ENCODE measurements at regions not wholly inside any gene's neighbourhood (a gene's known extent, or its start where the extent isn't known, plus 50 kb on each side); places are given as distances from the start of the nearest gene placed in this dataset.

DNA sequence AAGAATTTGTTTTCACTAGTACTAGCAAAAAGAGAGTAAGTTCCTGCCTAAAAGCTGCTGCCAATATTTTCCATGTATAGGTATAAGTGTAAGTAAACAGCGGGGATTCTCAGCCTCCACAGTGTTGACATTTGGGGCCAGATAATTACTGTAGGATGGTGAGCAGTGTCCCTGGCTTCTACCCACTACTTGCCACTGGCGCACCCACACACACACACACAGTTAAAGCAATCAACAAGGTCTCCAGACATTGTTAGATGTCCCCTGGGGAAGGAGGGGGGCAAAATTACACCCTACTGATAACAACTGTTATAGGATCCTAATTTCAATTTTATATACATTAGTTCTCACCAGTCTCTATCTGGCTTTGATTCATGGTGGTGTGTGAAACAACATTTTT, 417.0 kb upstream of the PSMD7 start:
- no peak for DNase-seq

DNA sequence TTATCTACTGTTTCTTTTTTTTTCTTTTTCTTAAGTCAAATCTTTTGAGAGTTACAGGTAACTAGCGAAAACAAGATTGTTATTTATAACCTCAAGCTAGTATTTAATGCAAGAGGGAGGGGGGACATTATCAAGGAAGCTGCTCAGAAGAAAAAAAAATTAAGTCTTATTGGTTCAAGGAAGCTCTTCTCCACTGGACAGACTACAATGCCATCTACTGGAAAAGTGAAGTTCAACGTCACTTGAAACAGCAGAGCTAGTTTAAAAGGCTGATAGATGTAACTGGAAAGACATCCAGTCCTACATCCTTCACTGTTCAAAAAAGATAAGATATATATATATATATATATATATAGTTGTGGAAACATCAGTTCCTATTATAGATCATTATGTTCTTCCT, 418.0 kb upstream of the PSMD7 start:
- Histone ChIP-seq H3K9me3 (ENCODE audit: severe bottlenecking) (no peaks in the 10 kb centered on the region), H3K27me3 (ENCODE audit: insufficient read depth, low read depth, severe bottlenecking) (peaks cover 16% of the 10 kb centered on the region), H3K4me3 (ENCODE audit: low read depth, low read length) (no peak overlapping the region), H3K27ac (no peak overlapping the region), H3K36me3 (no peaks in the 10 kb centered on the region)
- DNase-seq, result peak; percentile 15
- TF ChIP-seq CTCF (IDR thresholded peaks at IDR 0.05; ENCODE audit: low read depth, low read length), result peak; percentile 56

More for the DNA sequence above, 417.0 kb upstream of the PSMD7 start:
- Histone ChIP-seq H3K27me3 (ENCODE audit: insufficient read depth, low read depth, severe bottlenecking) (peaks cover 16% of the 10 kb centered on the region), H3K36me3 (no peaks in the 10 kb centered on the region), H3K27ac (no peak overlapping the region), H3K9me3 (ENCODE audit: severe bottlenecking) (no peaks in the 10 kb centered on the region), H3K4me3 (ENCODE audit: low read depth, low read length) (no peak overlapping the region)
- no peak for TF ChIP-seq CTCF (IDR thresholded peaks at IDR 0.05; ENCODE audit: low read depth, low read length)

- DNase-seq, result no peak
- Histone ChIP-seq H3K9me3 (ENCODE audit: severe bottlenecking) (no peaks in the 10 kb centered on the region), H3K4me3 (ENCODE audit: low read depth, low read length) (no peak overlapping the region), H3K36me3 (no peaks in the 10 kb centered on the region), H3K27ac (no peak overlapping the region), H3K27me3 (ENCODE audit: insufficient read depth, low read depth, severe bottlenecking) (peaks cover 13% of the 10 kb centered on the region)
- TF ChIP-seq CTCF (IDR thresholded peaks at IDR 0.05; ENCODE audit: low read depth, low read length), result no peak
Measured at GRCh38 chr16:73877150-73877549, 419.5 kb upstream of the PSMD7 start.

DNA sequence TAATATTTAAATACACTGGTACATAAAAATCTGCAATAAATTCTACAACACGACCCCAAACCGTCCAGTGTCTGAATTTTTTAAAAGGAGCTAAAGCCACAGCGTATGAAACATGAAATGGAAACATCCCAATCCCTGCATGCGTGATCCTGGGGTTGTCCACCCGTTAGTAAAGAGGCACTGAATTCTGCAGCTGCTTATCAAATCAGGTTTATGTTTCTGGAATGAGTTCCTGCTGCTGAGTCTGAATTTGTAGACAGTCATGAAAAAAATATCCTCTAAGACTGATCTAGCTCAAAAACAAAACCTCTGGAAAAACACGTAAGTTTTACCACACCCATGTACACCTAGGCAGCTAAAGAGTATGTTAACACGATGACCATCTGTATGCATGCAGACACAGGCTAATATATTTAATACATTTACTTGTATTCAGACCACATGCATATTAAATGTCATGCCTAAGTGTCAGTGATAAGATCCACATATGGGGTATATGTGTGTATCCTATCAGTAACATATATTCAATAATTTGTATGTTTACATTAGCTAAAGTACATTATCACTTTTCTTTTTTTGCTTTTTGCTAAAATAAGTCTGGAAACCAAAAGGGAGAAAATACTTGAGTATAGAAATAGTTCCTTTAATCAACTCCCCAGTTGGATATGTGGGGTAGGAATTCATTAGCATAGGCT, 420.5 kb upstream of the PSMD7 start:
- no peak for TF ChIP-seq CTCF (IDR thresholded peaks at IDR 0.05; ENCODE audit: low read depth, low read length)
- Histone ChIP-seq H3K27me3 (ENCODE audit: insufficient read depth, low read depth, severe bottlenecking) (peaks cover 8% of the 10 kb centered on the region), H3K9me3 (ENCODE audit: severe bottlenecking) (no peaks in the 10 kb centered on the region), H3K36me3 (no peaks in the 10 kb centered on the region), H3K4me3 (ENCODE audit: low read depth, low read length) (no peak overlapping the region), H3K27ac (no peak overlapping the region)
- DNase-seq, result no peak

DNA sequence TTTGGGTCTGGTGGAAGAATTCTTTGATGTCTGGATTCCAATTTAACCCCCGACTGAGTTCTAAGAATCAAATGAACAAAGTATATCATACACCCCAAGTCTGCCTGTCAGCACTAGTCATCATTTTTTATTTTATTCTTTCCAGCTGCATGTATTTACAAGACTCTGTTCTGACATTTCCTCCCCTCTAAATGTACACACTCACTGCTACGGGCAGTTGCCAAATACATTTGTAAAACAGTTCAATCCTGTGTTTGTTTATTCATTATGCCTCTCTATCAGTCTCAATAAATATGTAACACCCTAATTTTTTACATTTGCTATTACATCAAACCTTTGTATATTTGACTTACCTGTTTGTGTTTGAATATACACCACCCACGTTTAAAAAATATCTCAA, 422.3 kb upstream of the PSMD7 start:
- Histone ChIP-seq H3K27me3 (ENCODE audit: insufficient read depth, low read depth, severe bottlenecking) (peaks cover 10% of the 10 kb centered on the region), H3K27ac (no peak overlapping the region), H3K36me3 (no peaks in the 10 kb centered on the region), H3K4me3 (ENCODE audit: low read depth, low read length) (no peak overlapping the region), H3K9me3 (ENCODE audit: severe bottlenecking) (no peaks in the 10 kb centered on the region)
- no peak for TF ChIP-seq CTCF (IDR thresholded peaks at IDR 0.05; ENCODE audit: low read depth, low read length)
- DNase-seq, result no peak

GRCh38 chr16:73873643-73874042, 423.0 kb upstream of the PSMD7 start:
- TF ChIP-seq CTCF (IDR thresholded peaks at IDR 0.05; ENCODE audit: low read depth, low read length), result no peak
- no peak for DNase-seq
- peaks cover 10% of the 10 kb centered on the region for H3K27me3 ChIP-seq (ENCODE audit: insufficient read depth, low read depth, severe bottlenecking)
- no peak overlapping the region for H3K4me3 ChIP-seq (ENCODE audit: low read depth, low read length)
- H3K9me3 ChIP-seq (ENCODE audit: severe bottlenecking), result no peaks in the 10 kb centered on the region
- no peak overlapping the region for H3K27ac ChIP-seq
- H3K36me3 ChIP-seq, result no peaks in the 10 kb centered on the region
